Loucy (cell line): ENCODE measurements at regions not wholly inside any gene's neighbourhood (a gene's known extent, or its start where the extent isn't known, plus 50 kb on each side); places are given as distances from the start of the nearest gene placed in this dataset.

Experiments used
- H2AFZ ChIP-seq: fragments of 200-600 bp; sonication (generic); 2 replicates; pipeline ENCODE4 v1.6.0; 2016; ENCODE audit warnings: antibody characterized with exemption, mild to moderate bottlenecking, low read length, moderate library complexity
- H3F3A ChIP-seq: fragments of 200-600 bp; 2 replicates; pipeline ENCODE4 v1.6.0; 2016; ENCODE audit warnings: antibody characterized with exemption, low read depth, mild to moderate bottlenecking
- H3K27me3 ChIP-seq: fragments of 200-600 bp; sonication (generic); 2 replicates; pipeline ENCODE4 v1.6.1; 2014; ENCODE audit warnings: low read length, mild to moderate bottlenecking; ENCODE audit not compliant: insufficient read depth, poor library complexity, severe bottlenecking
- H3K36me3 ChIP-seq: fragments of 200-600 bp; sonication (generic); 2 replicates; pipeline ENCODE4 v1.6.1; 2016; ENCODE audit warnings: low read length; ENCODE audit not compliant: insufficient read depth
- H3K4me1 ChIP-seq: fragments of 200-600 bp; sonication (generic); 2 replicates; pipeline ENCODE4 v1.5.1; 2014; ENCODE audit warnings: low read length, mild to moderate bottlenecking; ENCODE audit not compliant: insufficient read depth, poor library complexity, severe bottlenecking
- H3K4me2 ChIP-seq: fragments of 200-600 bp; sonication (generic); 2 replicates; pipeline ENCODE4 v1.6.0; 2014; ENCODE audit warnings: antibody characterized with exemption, low read length, low read depth, mild to moderate bottlenecking; ENCODE audit not compliant: poor library complexity, severe bottlenecking
- H3K4me3 ChIP-seq: fragments of 200-600 bp; sonication (generic); 2 replicates; pipeline ENCODE4 v1.5.1; 2014; ENCODE audit warnings: low read length, mild to moderate bottlenecking, mixed read lengths; ENCODE audit not compliant: poor library complexity, severe bottlenecking
- H3K79me2 ChIP-seq: fragments of 200-600 bp; sonication (generic); 2 replicates; pipeline ENCODE4 v1.6.1; 2014; ENCODE audit warnings: low read length; ENCODE audit not compliant: insufficient read depth
- H3K9ac ChIP-seq: fragments of 200-600 bp; sonication (generic); 2 replicates; pipeline ENCODE4 v1.6.0; 2014; ENCODE audit warnings: mild to moderate bottlenecking, low read depth, low read length, moderate library complexity; ENCODE audit not compliant: poor library complexity, severe bottlenecking
- H3K9me2 ChIP-seq: fragments of 200-600 bp; sonication (generic); replicated peaks from 2 replicates; pipeline ENCODE4 v1.6.1; 2016; ENCODE audit warnings: low read depth, low read length, mixed read lengths
- H3K9me3 ChIP-seq: fragments of 200-600 bp; sonication (generic); 2 replicates; pipeline ENCODE4 v1.6.1; 2014; ENCODE audit warnings: mild to moderate bottlenecking, antibody characterized with exemption, low read length, low read depth; ENCODE audit not compliant: insufficient read depth
- H4K20me1 ChIP-seq: fragments of 200-600 bp; sonication (generic); 2 replicates; pipeline ENCODE4 v1.6.0; 2014; ENCODE audit warnings: antibody characterized with exemption, low read length, mild to moderate bottlenecking; ENCODE audit not compliant: insufficient read depth, poor library complexity, severe bottlenecking
- CTCF ChIP-seq: fragments of 200-600 bp; sonication (generic); conservative IDR thresholded peaks from 2 replicates; pipeline ENCODE4 v1.5.1; 2014; ENCODE audit warnings: mild to moderate bottlenecking, antibody characterized with exemption, low read length
- EZH2phosphoT487 ChIP-seq: fragments of 200-600 bp; IDR thresholded peaks from 2 replicates; pipeline ENCODE4 v1.6.1; 2018; ENCODE audit warnings: antibody characterized with exemption, mild to moderate bottlenecking, moderate library complexity, borderline replicate concordance

GRCh38 chr1:191882870-191883269, 275.4 kb upstream of the RGS18 start:
- Histone ChIP-seq H3K9me2 (no peaks in the 10 kb centered on the region), H4K20me1 (no peaks in the 10 kb centered on the region), H3K4me2 (peak overlapping the region; percentile 40), H3K9ac (no peak overlapping the region), H3F3A (0 out of 2 replicates have a peak, but pooled peaks cover 4% of the 10 kb centered on the region), H3K9me3 (no peaks in the 10 kb centered on the region), H3K79me2 (no peaks in the 10 kb centered on the region), H3K4me1 (peaks cover 39% of the 10 kb centered on the region), H3K36me3 (no peaks in the 10 kb centered on the region), H2AFZ (no peak overlapping the region; the same call in 1 of the 2 replicates), H3K4me3 (peak overlapping the region; percentile 27), H3K27me3 (no peaks in the 10 kb centered on the region)
- TF ChIP-seq CTCF (no peak), EZH2phosphoT487 (peak; percentile 84)

GRCh38 chr1:191886977-191887376, 271.3 kb upstream of the RGS18 start:
- Histone ChIP-seq H3K36me3 (no peaks in the 10 kb centered on the region), H3K4me3 (peak overlapping the region; percentile 42), H3K4me1 (peaks cover 29% of the 10 kb centered on the region), H3K9me2 (no peaks in the 10 kb centered on the region), H3K9me3 (no peaks in the 10 kb centered on the region), H4K20me1 (no peaks in the 10 kb centered on the region), H3K27me3 (no peaks in the 10 kb centered on the region), H3F3A (no peaks in the 10 kb centered on the region), H3K4me2 (peak overlapping the region; percentile 52), H3K9ac (peak overlapping the region; percentile 49), H3K79me2 (no peaks in the 10 kb centered on the region), H2AFZ (peak overlapping the region; percentile 87)
- TF ChIP-seq CTCF (no peak), EZH2phosphoT487 (no peak)

GRCh38 chr1:191888996-191889622, 269.2 kb upstream of the RGS18 start:
- Histone ChIP-seq H4K20me1 (no peaks in the 10 kb centered on the region), H3K79me2 (no peaks in the 10 kb centered on the region), H3K9me2 (no peaks in the 10 kb centered on the region), H3F3A (no peaks in the 10 kb centered on the region), H3K4me3 (no peak overlapping the region), H3K9ac (no peak overlapping the region), H3K27me3 (no peaks in the 10 kb centered on the region), H3K36me3 (no peaks in the 10 kb centered on the region), H3K4me2 (no peak overlapping the region), H3K4me1 (peaks cover 11% of the 10 kb centered on the region), H3K9me3 (no peaks in the 10 kb centered on the region), H2AFZ (peak overlapping the region; percentile 66)
- TF ChIP-seq CTCF (no peak), EZH2phosphoT487 (no peak)
